Transverse colon (tissue), 4 donors: ENCODE measurements at regions not wholly inside any gene's neighbourhood (a gene's known extent, or its start where the extent isn't known, plus 50 kb on each side); places are given as distances from the start of the nearest gene placed in this dataset.

Source experiments
- DNase-seq: peaks from one replicate; pipeline ENCODE4 v3.0.0-alpha.2; 2019
- H3K27ac ChIP-seq, 4 donors: fragments of 200-600 bp; sonication (generic); 2 replicates each; pipeline ENCODE4 v1.5.1; 2016 to 2018; ENCODE audit warnings: inconsistent platforms in 4 of 4
- H3K27me3 ChIP-seq: fragments of 200-600 bp; sonication (generic); 2 replicates; pipeline ENCODE4 v1.5.1; 2017; ENCODE audit warnings: inconsistent platforms
- H3K36me3 ChIP-seq, 4 donors: fragments of 200-600 bp; sonication (generic); 2 replicates each; pipeline ENCODE4 v1.5.1; 2017 to 2019; ENCODE audit warnings: inconsistent platforms in 4 of 4
- H3K4me1 ChIP-seq, 4 donors: fragments of 200-600 bp; sonication (generic); 2 replicates each; pipeline ENCODE4 v1.5.1; 2017 to 2020; ENCODE audit warnings: inconsistent platforms in 4 of 4
- H3K4me3 ChIP-seq, 4 donors: fragments of 200-600 bp; sonication (generic); 1 replicate in 1 of 4; 2 replicates in 3 of 4; pipeline versions ENCODE4 v1.5.1 to v1.6.1; 2017 to 2019; ENCODE audit warnings: inconsistent platforms in 4 of 4
- H3K9me3 ChIP-seq, 2 donors: fragments of 200-600 bp; sonication (generic); 2 replicates each; pipeline ENCODE4 v1.5.1; 2017 to 2019; ENCODE audit warnings: inconsistent platforms in 2 of 2
- CTCF ChIP-seq, 5 experiments: fragments of 200-600 bp in 3 of 5; fragments of 450-650 bp in 2 of 5; sonication (generic) in 3 of 5; IDR thresholded peaks; 1 replicate in 2 of 5; 2 replicates in 3 of 5; pipeline ENCODE4 v1.5.1; 2016 to 2017; ENCODE audit warnings: antibody characterized with exemption in 5 of 5, inconsistent platforms in 3 of 5, mild to moderate bottlenecking in 2 of 5, moderate library complexity in 1 of 5
- EP300 ChIP-seq: sonication (generic); formaldehyde crosslinking; IDR thresholded peaks from one replicate; pipeline ENCODE4 v1.6.1; 2017; ENCODE audit warnings: antibody characterized with exemption, low read depth
- POLR2A ChIP-seq: fragments of 450-650 bp; IDR thresholded peaks from one replicate; pipeline ENCODE4 v1.6.1; 2016; ENCODE audit warnings: antibody characterized with exemption, mild to moderate bottlenecking, moderate library complexity
- POLR2AphosphoS5 ChIP-seq, 3 donors: sonication (generic); formaldehyde crosslinking; IDR thresholded peaks; one replicate each; pipeline ENCODE4 v1.6.1; 2016; ENCODE audit warnings: antibody characterized with exemption in 3 of 3
- WGBS, 2 donors: methylation state at CpG; one replicate each; pipeline ENCODE4 v1.1.5; 2018; ENCODE audit warnings: low coverage in 1 of 2; 5-methylcytosine and 5-hydroxymethylcytosine counted together
- in situ Hi-C, 4 donors: fragments of 200-750 bp; cut with MboI; loops; one replicate each; pipeline versions ENCODE4 v1.15.0 to v1.15.1; 2017; ENCODE audit warnings: low sequenced_read_pairs in 3 of 4, low pct_ligation_motif_present in 1 of 4, low pct_unique_long_range_greater_than_20kb in 1 of 4
- intact Hi-C: fragments of 100-400 bp; cut with DNase I; formaldehyde crosslinking; loops from one replicate; pipeline ENCODE4 v1.15.1; 2023; ENCODE audit warnings: low total_unique reads

- no peak overlapping the region for H3K4me3 ChIP-seq
- no peaks in the 10 kb centered on the region for H3K36me3 ChIP-seq
- in situ Hi-C loops, result no loop called here
- H3K4me1 ChIP-seq, result no peaks in the 10 kb centered on the region
- no peak for DNase-seq
- no peaks in the 10 kb centered on the region for H3K27me3 ChIP-seq
- H3K27ac ChIP-seq, result no peak overlapping the region
- TF ChIP-seq POLR2AphosphoS5 (IDR thresholded peaks at IDR 0.05), result no peak
- TF ChIP-seq CTCF (IDR thresholded peaks at IDR 0.05), result no peak
- TF ChIP-seq EP300, result no peak
- no peak for TF ChIP-seq POLR2A
- H3K9me3 ChIP-seq, result no peaks in the 10 kb centered on the region
- 82 to 92% methylated on average over 6 of the region's 6 CpGs for WGBS, 2 donors
- intact Hi-C loops, result no loop called here
Observed at GRCh38 chr10:10247585-10247984, 770.1 kb upstream of the CELF2 start.

GRCh38 chr10:10256860-10257259, 760.8 kb upstream of the CELF2 start:
- Histone ChIP-seq H3K27me3 (no peaks in the 10 kb centered on the region), H3K9me3 (peaks cover 0 to 6% of the 10 kb centered on the region in 2 donors), H3K4me1 (no peaks in the 10 kb centered on the region), H3K4me3 (no peak overlapping the region), H3K36me3 (no peaks in the 10 kb centered on the region), H3K27ac (no peak overlapping the region)
- no peak for DNase-seq
- 65 to 81% methylated on average over 3 of the region's 3 CpGs for WGBS, 2 donors
- intact Hi-C loops (no loop called here), in situ Hi-C loops (no loop called here)
- TF ChIP-seq EP300, result no peak
- no peak for TF ChIP-seq POLR2A
- TF ChIP-seq CTCF (IDR thresholded peaks at IDR 0.05), result no peak
- no peak for TF ChIP-seq POLR2AphosphoS5 (IDR thresholded peaks at IDR 0.05)

GRCh38 chr10:10259013-10259412, 758.7 kb upstream of the CELF2 start:
- Histone ChIP-seq H3K4me3 (no peak overlapping the region), H3K4me1 (no peaks in the 10 kb centered on the region), H3K36me3 (no peaks in the 10 kb centered on the region), H3K27me3 (no peaks in the 10 kb centered on the region), H3K9me3 (peaks cover 0 to 6% of the 10 kb centered on the region in 2 donors), H3K27ac (no peak overlapping the region)
- in situ Hi-C loops (no loop called here), intact Hi-C loops (no loop called here)
- DNase-seq, result no peak
- WGBS, 2 donors, result 86 to 94% methylated on average over 4 of the region's 4 CpGs
- no peak for TF ChIP-seq POLR2A
- TF ChIP-seq EP300, result no peak
- TF ChIP-seq POLR2AphosphoS5 (IDR thresholded peaks at IDR 0.05), result no peak
- TF ChIP-seq CTCF (IDR thresholded peaks at IDR 0.05), result no peak

GRCh38 chr10:10270126-10271050, 747.3 kb upstream of the CELF2 start:
- H3K4me3 ChIP-seq, result no peak overlapping the region
- H3K9me3 ChIP-seq, result no peaks in the 10 kb centered on the region
- no peaks in the 10 kb centered on the region for H3K36me3 ChIP-seq
- in situ Hi-C loops, result no loop called here
- no peaks in the 10 kb centered on the region for H3K27me3 ChIP-seq
- WGBS, 2 donors, result 67 to 70% methylated on average over 8 of the region's 8 CpGs
- intact Hi-C loops, result no loop called here
- H3K27ac ChIP-seq, result no peak overlapping the region
- H3K4me1 ChIP-seq, result no peaks in the 10 kb centered on the region
- no peak for DNase-seq
- TF ChIP-seq EP300 (no peak), POLR2A (no peak), CTCF (IDR thresholded peaks at IDR 0.05) (no peak), POLR2AphosphoS5 (IDR thresholded peaks at IDR 0.05) (no peak)
